ENCODE measurements at regions not wholly inside any gene's neighbourhood (a gene's known extent, or its start where the extent isn't known, plus 50 kb on each side); places are given as distances from the start of the nearest gene placed in this dataset.

GRCh38 chr9:73649552-73649951, 497.9 kb downstream of the ANXA1 start:
- Histone ChIP-seq H3K36me3 (ENCODE audit: control insufficient read depth, insufficient read depth, low read length) (no peaks in the 10 kb centered on the region), H3K27ac (ENCODE audit: low read depth, low read length) (no peak overlapping the region), H3K4me1 (ENCODE audit: control insufficient read depth, insufficient read depth, low read length) (no peaks in the 10 kb centered on the region), H3K27me3 (ENCODE audit: control insufficient read depth, insufficient read depth, low read length) (no peaks in the 10 kb centered on the region), H3K9me3 (ENCODE audit: control insufficient read depth, insufficient read depth, low read length) (no peaks in the 10 kb centered on the region), H3K9ac (ENCODE audit: low read depth, low read length) (no peak overlapping the region), H3K4me3 (ENCODE audit: low read depth, low read length) (no peak overlapping the region)

GRCh38 chr9:73655363-73655762, 503.7 kb downstream of the ANXA1 start:
- H3K9ac ChIP-seq (ENCODE audit: low read depth, low read length) = no peak overlapping the region
- H3K27ac ChIP-seq (ENCODE audit: low read depth, low read length) = no peak overlapping the region
- no peaks in the 10 kb centered on the region for H3K9me3 ChIP-seq (ENCODE audit: control insufficient read depth, insufficient read depth, low read length)

GRCh38 chr9:73655831-73656230, 504.2 kb downstream of the ANXA1 start:
- H3K9ac ChIP-seq (ENCODE audit: low read depth, low read length) = no peak overlapping the region
- no peaks in the 10 kb centered on the region for H3K9me3 ChIP-seq (ENCODE audit: control insufficient read depth, insufficient read depth, low read length)
- no peak overlapping the region for H3K27ac ChIP-seq (ENCODE audit: low read depth, low read length)
- H3K27me3 ChIP-seq (ENCODE audit: control insufficient read depth, insufficient read depth, low read length) = no peaks in the 10 kb centered on the region
- H3K36me3 ChIP-seq (ENCODE audit: control insufficient read depth, insufficient read depth, low read length) = no peaks in the 10 kb centered on the region
- no peak overlapping the region for H3K4me3 ChIP-seq (ENCODE audit: low read depth, low read length)
- H3K4me1 ChIP-seq (ENCODE audit: control insufficient read depth, insufficient read depth, low read length) = peaks cover 25% of the 10 kb centered on the region

More at GRCh38 chr9:73655363-73655762, 503.7 kb downstream of the ANXA1 start:
- no peaks in the 10 kb centered on the region for H3K27me3 ChIP-seq (ENCODE audit: control insufficient read depth, insufficient read depth, low read length)
- H3K4me1 ChIP-seq (ENCODE audit: control insufficient read depth, insufficient read depth, low read length) = peaks cover 25% of the 10 kb centered on the region
- H3K4me3 ChIP-seq (ENCODE audit: low read depth, low read length) = no peak overlapping the region
- no peaks in the 10 kb centered on the region for H3K36me3 ChIP-seq (ENCODE audit: control insufficient read depth, insufficient read depth, low read length)

- no peaks in the 10 kb centered on the region for H3K36me3 ChIP-seq (ENCODE audit: control insufficient read depth, insufficient read depth, low read length)
Observed at GRCh38 chr9:73665253-73665652, 513.6 kb downstream of the ANXA1 start.

GRCh38 chr9:73667749-73668148, 516.1 kb downstream of the ANXA1 start:
- H3K4me3 ChIP-seq (ENCODE audit: low read depth, low read length) = no peak overlapping the region
- H3K27ac ChIP-seq (ENCODE audit: low read depth, low read length) = no peak overlapping the region
- no peaks in the 10 kb centered on the region for H3K4me1 ChIP-seq (ENCODE audit: control insufficient read depth, insufficient read depth, low read length)
- no peaks in the 10 kb centered on the region for H3K36me3 ChIP-seq (ENCODE audit: control insufficient read depth, insufficient read depth, low read length)
- no peaks in the 10 kb centered on the region for H3K27me3 ChIP-seq (ENCODE audit: control insufficient read depth, insufficient read depth, low read length)
- no peaks in the 10 kb centered on the region for H3K9me3 ChIP-seq (ENCODE audit: control insufficient read depth, insufficient read depth, low read length)
- H3K9ac ChIP-seq (ENCODE audit: low read depth, low read length) = no peak overlapping the region

More at GRCh38 chr9:73665253-73665652, 513.6 kb downstream of the ANXA1 start:
- no peak overlapping the region for H3K9ac ChIP-seq (ENCODE audit: low read depth, low read length)
- no peaks in the 10 kb centered on the region for H3K4me1 ChIP-seq (ENCODE audit: control insufficient read depth, insufficient read depth, low read length)
- no peak overlapping the region for H3K27ac ChIP-seq (ENCODE audit: low read depth, low read length)
- no peak overlapping the region for H3K4me3 ChIP-seq (ENCODE audit: low read depth, low read length)
- H3K27me3 ChIP-seq (ENCODE audit: control insufficient read depth, insufficient read depth, low read length) = no peaks in the 10 kb centered on the region
- H3K9me3 ChIP-seq (ENCODE audit: control insufficient read depth, insufficient read depth, low read length) = no peaks in the 10 kb centered on the region

DNA sequence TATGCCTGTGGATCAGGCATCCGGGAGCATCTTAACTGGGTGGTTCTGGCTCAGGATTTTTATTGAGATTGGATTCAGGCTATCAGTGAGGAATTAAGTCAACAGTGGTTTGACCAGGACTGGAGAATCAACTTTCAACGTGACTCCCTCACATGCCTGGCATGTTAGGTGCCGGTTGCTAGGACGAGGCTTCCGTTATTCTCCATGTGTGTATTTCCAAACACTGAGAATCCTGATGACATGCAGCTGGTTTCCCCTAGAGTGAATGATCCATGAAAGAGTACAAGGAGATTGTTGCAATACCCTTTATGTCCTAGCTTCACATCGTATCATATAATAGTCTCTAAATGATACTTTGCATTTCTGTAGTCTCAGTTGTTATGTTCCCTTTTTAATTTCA, 529.2 kb downstream of the ANXA1 start:
- Histone ChIP-seq H3K27ac (ENCODE audit: low read depth, low read length) (no peak overlapping the region), H3K36me3 (ENCODE audit: control insufficient read depth, insufficient read depth, low read length) (no peaks in the 10 kb centered on the region), H3K9me3 (ENCODE audit: control insufficient read depth, insufficient read depth, low read length) (no peaks in the 10 kb centered on the region), H3K4me3 (ENCODE audit: low read depth, low read length) (no peak overlapping the region), H3K9ac (ENCODE audit: low read depth, low read length) (no peak overlapping the region), H3K4me1 (ENCODE audit: control insufficient read depth, insufficient read depth, low read length) (no peaks in the 10 kb centered on the region), H3K27me3 (ENCODE audit: control insufficient read depth, insufficient read depth, low read length) (no peaks in the 10 kb centered on the region)

- no peak overlapping the region for H3K9ac ChIP-seq (ENCODE audit: low read depth, low read length)
- H3K9me3 ChIP-seq (ENCODE audit: control insufficient read depth, insufficient read depth, low read length) = no peaks in the 10 kb centered on the region
- H3K4me1 ChIP-seq (ENCODE audit: control insufficient read depth, insufficient read depth, low read length) = no peaks in the 10 kb centered on the region
- no peaks in the 10 kb centered on the region for H3K27me3 ChIP-seq (ENCODE audit: control insufficient read depth, insufficient read depth, low read length)
- no peak overlapping the region for H3K4me3 ChIP-seq (ENCODE audit: low read depth, low read length)
- H3K27ac ChIP-seq (ENCODE audit: low read depth, low read length) = no peak overlapping the region
- H3K36me3 ChIP-seq (ENCODE audit: control insufficient read depth, insufficient read depth, low read length) = no peaks in the 10 kb centered on the region
Observed at GRCh38 chr9:73682789-73683188, 531.1 kb downstream of the ANXA1 start.

- no peak overlapping the region for H3K27ac ChIP-seq (ENCODE audit: low read depth, low read length)
- H3K27me3 ChIP-seq (ENCODE audit: control insufficient read depth, insufficient read depth, low read length) = no peaks in the 10 kb centered on the region
- no peak overlapping the region for H3K9ac ChIP-seq (ENCODE audit: low read depth, low read length)
- H3K36me3 ChIP-seq (ENCODE audit: control insufficient read depth, insufficient read depth, low read length) = no peaks in the 10 kb centered on the region
- no peaks in the 10 kb centered on the region for H3K4me1 ChIP-seq (ENCODE audit: control insufficient read depth, insufficient read depth, low read length)
- no peaks in the 10 kb centered on the region for H3K9me3 ChIP-seq (ENCODE audit: control insufficient read depth, insufficient read depth, low read length)
- no peak overlapping the region for H3K4me3 ChIP-seq (ENCODE audit: low read depth, low read length)
Observed at GRCh38 chr9:73683862-73684591, 532.4 kb downstream of the ANXA1 start.

DNA sequence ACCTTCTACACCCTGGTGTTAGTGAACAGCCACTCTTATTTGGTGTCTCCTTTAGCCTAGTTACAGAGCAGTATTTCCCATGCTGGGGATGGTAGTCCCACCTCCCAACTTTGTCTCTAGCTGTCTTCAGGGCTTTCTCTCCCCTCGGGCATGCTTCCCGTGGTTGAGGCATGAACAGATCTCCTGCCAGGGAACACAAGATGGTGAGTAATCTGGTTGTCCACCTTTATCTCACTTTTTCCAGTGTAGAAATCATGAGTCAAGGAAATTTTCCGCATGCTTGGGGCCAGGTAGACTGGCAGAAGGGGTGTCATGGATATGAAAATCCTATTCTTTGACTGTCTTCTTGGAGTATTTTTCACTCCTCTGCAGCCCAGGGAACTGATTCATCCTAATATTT, 532.9 kb downstream of the ANXA1 start:
- H3K9me3 ChIP-seq (ENCODE audit: control insufficient read depth, insufficient read depth, low read length) = no peaks in the 10 kb centered on the region

DNA sequence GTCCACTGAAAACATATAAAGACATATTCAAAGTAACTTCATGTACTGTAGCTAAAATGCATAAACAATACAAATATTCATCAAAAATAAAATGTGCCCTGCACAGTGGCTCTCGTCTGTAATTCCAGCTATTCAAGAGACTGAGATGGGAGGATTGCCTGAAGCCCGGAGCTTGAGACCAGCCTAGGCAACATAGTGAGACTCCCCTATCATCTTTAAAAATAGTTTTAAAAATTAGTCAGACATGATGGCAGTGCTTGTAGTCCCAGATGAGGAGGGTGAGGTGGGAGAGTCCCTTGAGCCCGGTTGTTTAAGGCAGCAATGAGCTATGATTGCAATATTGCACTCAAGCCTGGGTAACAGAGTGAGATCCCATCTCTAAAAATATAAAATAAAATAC, 534.1 kb downstream of the ANXA1 start:
- no peak overlapping the region for H3K4me3 ChIP-seq (ENCODE audit: low read depth, low read length)
- no peaks in the 10 kb centered on the region for H3K36me3 ChIP-seq (ENCODE audit: control insufficient read depth, insufficient read depth, low read length)
- H3K4me1 ChIP-seq (ENCODE audit: control insufficient read depth, insufficient read depth, low read length) = no peaks in the 10 kb centered on the region
- H3K27me3 ChIP-seq (ENCODE audit: control insufficient read depth, insufficient read depth, low read length) = no peaks in the 10 kb centered on the region
- H3K27ac ChIP-seq (ENCODE audit: low read depth, low read length) = no peak overlapping the region
- H3K9me3 ChIP-seq (ENCODE audit: control insufficient read depth, insufficient read depth, low read length) = no peaks in the 10 kb centered on the region
- no peak overlapping the region for H3K9ac ChIP-seq (ENCODE audit: low read depth, low read length)

More for the DNA sequence above, 532.9 kb downstream of the ANXA1 start:
- Histone ChIP-seq H3K9ac (ENCODE audit: low read depth, low read length) (no peak overlapping the region), H3K4me1 (ENCODE audit: control insufficient read depth, insufficient read depth, low read length) (no peaks in the 10 kb centered on the region), H3K36me3 (ENCODE audit: control insufficient read depth, insufficient read depth, low read length) (no peaks in the 10 kb centered on the region), H3K27me3 (ENCODE audit: control insufficient read depth, insufficient read depth, low read length) (no peaks in the 10 kb centered on the region), H3K27ac (ENCODE audit: low read depth, low read length) (no peak overlapping the region), H3K4me3 (ENCODE audit: low read depth, low read length) (no peak overlapping the region)

DNA sequence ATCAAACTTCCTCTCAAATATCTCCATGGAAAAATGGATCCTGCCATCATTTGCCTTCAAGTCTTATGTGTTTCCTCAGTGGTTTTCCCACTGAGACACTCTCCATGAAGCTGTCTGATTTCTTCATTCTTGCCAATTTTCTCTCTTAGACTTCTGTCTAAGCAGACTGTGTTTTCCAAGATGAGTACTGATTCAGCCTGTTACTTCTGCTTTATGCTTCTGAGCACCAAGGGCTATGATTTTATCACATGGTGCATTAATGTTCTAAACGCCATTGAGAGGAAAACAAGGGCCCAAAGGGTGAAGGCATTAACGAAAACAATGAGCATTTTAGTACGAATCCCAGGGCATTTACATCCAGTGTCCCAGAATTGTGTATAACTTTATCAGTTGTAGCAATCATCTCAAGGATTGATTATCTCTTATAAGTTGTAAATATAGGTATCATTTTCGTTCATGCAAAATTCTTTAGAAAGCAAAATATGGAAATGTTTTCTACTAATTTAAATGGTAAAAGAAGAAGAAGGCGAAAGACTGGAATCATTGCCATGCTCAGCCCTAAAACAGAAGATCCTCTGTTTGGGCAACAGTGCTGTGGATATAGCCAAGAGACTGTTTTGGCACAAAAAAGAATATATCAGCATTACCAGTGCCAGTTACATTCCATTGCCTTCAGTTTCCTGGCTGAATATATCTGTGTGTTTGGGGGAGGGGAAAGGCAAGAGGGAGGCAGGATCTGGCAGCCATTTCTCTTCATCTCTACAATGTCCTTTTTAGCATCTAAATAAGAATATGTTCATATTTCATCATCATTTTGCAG, 537.6 kb downstream of the ANXA1 start:
- Histone ChIP-seq H3K9ac (ENCODE audit: low read depth, low read length) (no peak overlapping the region), H3K27ac (ENCODE audit: low read depth, low read length) (no peak overlapping the region), H3K27me3 (ENCODE audit: control insufficient read depth, insufficient read depth, low read length) (no peaks in the 10 kb centered on the region), H3K9me3 (ENCODE audit: control insufficient read depth, insufficient read depth, low read length) (no peaks in the 10 kb centered on the region), H3K36me3 (ENCODE audit: control insufficient read depth, insufficient read depth, low read length) (no peaks in the 10 kb centered on the region), H3K4me3 (ENCODE audit: low read depth, low read length) (no peak overlapping the region), H3K4me1 (ENCODE audit: control insufficient read depth, insufficient read depth, low read length) (no peaks in the 10 kb centered on the region)

All from HUES48 (cell line).